ENCODE measurements at regions not wholly inside any gene's neighbourhood (a gene's known extent, or its start where the extent isn't known, plus 50 kb on each side); places are given as distances from the start of the nearest gene placed in this dataset.

- no peak for DNase-seq (ENCODE audit: low read depth)
- no peak for TF ChIP-seq CTCF (IDR thresholded peaks at IDR 0.05; ENCODE audit: insufficient read depth, low read depth, low read length)
- no peak overlapping the region for H3K4me3 ChIP-seq (ENCODE audit: low read depth, low read length)
Observed at GRCh38 chr5:98604721-98605425, 168.6 kb upstream of the RGMB start.

- TF ChIP-seq CTCF (IDR thresholded peaks at IDR 0.05; ENCODE audit: insufficient read depth, low read depth, low read length), result no peak
- H3K4me3 ChIP-seq (ENCODE audit: low read depth, low read length), result no peak overlapping the region
Observed at GRCh38 chr5:98605426-98605825, 168.0 kb upstream of the RGMB start.

GRCh38 chr5:98606961-98607360, 166.5 kb upstream of the RGMB start:
- TF ChIP-seq CTCF (IDR thresholded peaks at IDR 0.05; ENCODE audit: insufficient read depth, low read depth, low read length), result no peak
- DNase-seq (ENCODE audit: low read depth), result no peak
- no peak overlapping the region for H3K4me3 ChIP-seq (ENCODE audit: low read depth, low read length)

More at GRCh38 chr5:98605426-98605825, 168.0 kb upstream of the RGMB start:
- DNase-seq (ENCODE audit: low read depth), result no peak

GRCh38 chr5:98608052-98608451, 165.4 kb upstream of the RGMB start:
- TF ChIP-seq CTCF (IDR thresholded peaks at IDR 0.05; ENCODE audit: insufficient read depth, low read depth, low read length), result no peak
- H3K4me3 ChIP-seq (ENCODE audit: low read depth, low read length), result no peak overlapping the region
- DNase-seq (ENCODE audit: low read depth), result no peak

- no peak for DNase-seq (ENCODE audit: low read depth)
- TF ChIP-seq CTCF (IDR thresholded peaks at IDR 0.05; ENCODE audit: insufficient read depth, low read depth, low read length), result no peak
- no peak overlapping the region for H3K4me3 ChIP-seq (ENCODE audit: low read depth, low read length)
Observed at GRCh38 chr5:98614341-98614740, 159.1 kb upstream of the RGMB start.

GRCh38 chr5:98621821-98622220, 151.6 kb upstream of the RGMB start:
- H3K4me3 ChIP-seq (ENCODE audit: low read depth, low read length), result no peak overlapping the region
- TF ChIP-seq CTCF (IDR thresholded peaks at IDR 0.05; ENCODE audit: insufficient read depth, low read depth, low read length), result no peak
- no peak for DNase-seq (ENCODE audit: low read depth)

All from fibroblast of villous mesenchyme (primary cell).